A204.1 (cell line): ENCODE measurements at regions not wholly inside any gene's neighbourhood (a gene's known extent, or its start where the extent isn't known, plus 50 kb on each side); places are given as distances from the start of the nearest gene placed in this dataset.

Source experiments
- FAIRE-seq: peaks from 2 replicates; lab custom pipeline; 2012; peaks lifted over from hg19 to GRCh38; lab: Jason Lieb, UNC

GRCh38 chr4:35604252-35604651, 640.1 kb downstream of the ARAP2 start:
- FAIRE-seq: no peak

- FAIRE-seq: no peak
These were observed 639.6 kb downstream of the ARAP2 start for GRCh38 chr4:35604724-35605123.

- no peak for FAIRE-seq
These were observed 636.1 kb downstream of the ARAP2 start for GRCh38 chr4:35608205-35608604.

- FAIRE-seq: no peak
These were observed 630.2 kb downstream of the ARAP2 start for GRCh38 chr4:35614120-35614519.

- FAIRE-seq: no peak
These were observed 604.4 kb downstream of the ARAP2 start for GRCh38 chr4:35639929-35640328.

GRCh38 chr4:35643661-35644060, 600.7 kb downstream of the ARAP2 start:
- FAIRE-seq: no peak

GRCh38 chr4:35644591-35644990, 599.7 kb downstream of the ARAP2 start:
- FAIRE-seq: no peak

- FAIRE-seq: no peak
These were observed 595.3 kb downstream of the ARAP2 start for GRCh38 chr4:35649011-35649410.

- no peak for FAIRE-seq
These were observed 594.5 kb downstream of the ARAP2 start for GRCh38 chr4:35649778-35650177.

- no peak for FAIRE-seq
These were observed 592.1 kb downstream of the ARAP2 start for GRCh38 chr4:35652197-35652596.

- FAIRE-seq: no peak
These were observed 590.9 kb downstream of the ARAP2 start for GRCh38 chr4:35653451-35653850.

- FAIRE-seq: no peak
These were observed 571.2 kb downstream of the ARAP2 start for GRCh38 chr4:35673137-35673536.

- FAIRE-seq: no peak
These were observed 559.6 kb downstream of the ARAP2 start for GRCh38 chr4:35684755-35685154.

GRCh38 chr4:35689870-35690269, 554.4 kb downstream of the ARAP2 start:
- no peak for FAIRE-seq

- no peak for FAIRE-seq
These were observed 554.0 kb downstream of the ARAP2 start for GRCh38 chr4:35690271-35690670.

- no peak for FAIRE-seq
These were observed 549.3 kb downstream of the ARAP2 start for GRCh38 chr4:35695003-35695402.

GRCh38 chr4:35695421-35695820, 548.9 kb downstream of the ARAP2 start:
- FAIRE-seq: no peak

GRCh38 chr4:35697210-35697736, 547.0 kb downstream of the ARAP2 start:
- FAIRE-seq: no peak

GRCh38 chr4:35700663-35701062, 543.7 kb downstream of the ARAP2 start:
- FAIRE-seq: no peak

- no peak for FAIRE-seq
These were observed 535.2 kb downstream of the ARAP2 start for GRCh38 chr4:35709080-35709479.

- FAIRE-seq: no peak
These were observed 534.0 kb downstream of the ARAP2 start for GRCh38 chr4:35710343-35710742.

- FAIRE-seq: peak; percentile 96
These were observed 533.2 kb downstream of the ARAP2 start for GRCh38 chr4:35711127-35711526.

- FAIRE-seq: no peak
These were observed 520.3 kb downstream of the ARAP2 start for GRCh38 chr4:35723973-35724372.

- no peak for FAIRE-seq
These were observed 519.2 kb downstream of the ARAP2 start for GRCh38 chr4:35725131-35725530.

GRCh38 chr4:35730414-35730813, 513.9 kb downstream of the ARAP2 start:
- no peak for FAIRE-seq
